ENCODE measurements at regions not wholly inside any gene's neighbourhood (a gene's known extent, or its start where the extent isn't known, plus 50 kb on each side); places are given as distances from the start of the nearest gene placed in this dataset.

DNA sequence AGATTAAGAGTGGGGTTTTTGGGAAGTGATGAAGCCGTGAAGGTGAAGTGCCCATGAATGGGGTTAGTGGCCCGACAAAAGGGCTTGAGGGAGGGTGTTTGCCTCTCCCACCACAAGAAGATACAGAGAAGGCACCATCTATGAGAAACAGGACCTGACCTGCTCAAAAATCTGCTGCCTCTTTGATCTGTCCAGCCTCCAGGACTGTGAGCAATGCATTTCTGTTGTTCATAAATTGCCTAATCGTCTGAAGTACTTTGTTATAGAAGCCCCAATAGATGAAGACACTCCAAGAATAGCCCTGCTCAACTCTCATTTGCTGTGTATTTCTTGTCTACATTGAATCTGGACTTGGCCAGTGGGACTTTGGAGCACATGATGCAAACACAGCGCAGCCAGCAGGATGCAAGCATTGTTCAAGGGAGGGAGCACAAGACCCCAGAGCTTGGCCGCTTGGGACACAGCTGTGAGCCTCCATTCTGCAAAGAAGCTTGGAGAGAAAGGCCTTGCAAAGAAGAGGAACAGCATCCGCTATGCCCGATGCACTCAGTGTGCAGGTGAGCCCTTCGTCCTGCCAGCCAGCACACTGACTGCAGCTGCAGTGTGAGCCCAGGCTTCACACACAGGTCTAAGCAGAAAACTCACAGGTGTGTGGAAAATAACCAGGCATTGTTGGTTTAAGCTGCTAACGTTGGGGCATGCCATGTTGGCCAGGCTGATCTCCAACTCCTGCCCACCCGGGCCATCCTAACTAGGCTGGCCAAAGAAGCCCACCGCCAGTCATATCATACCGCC is 73.2 kb upstream of the KLF6 start:
- H3K4me3 Mint-ChIP-seq (ENCODE audit: low read depth, unreplicated experiment): no peak overlapping the region
- DNase-seq: no peak
- no peaks in the 10 kb centered on the region for H3K9me3 Mint-ChIP-seq (ENCODE audit: low read depth, unreplicated experiment)
- BruUV-seq (replicated peaks): no TSS peak
- intact Hi-C loops (cut with micrococcal nuclease; ENCODE audit: unreplicated experiment): no loop called here
- peaks cover 18% of the 10 kb centered on the region for H3K36me3 Mint-ChIP-seq (ENCODE audit: insufficient read depth, unreplicated experiment)
- H3K4me1 Mint-ChIP-seq (ENCODE audit: low read depth, unreplicated experiment): peaks cover 26% of the 10 kb centered on the region
- no peak overlapping the region for H3K27ac Mint-ChIP-seq (ENCODE audit: unreplicated experiment)
- CTCF ChIA-PET: no interaction called here
- TF ChIP-seq, protein P1, sequence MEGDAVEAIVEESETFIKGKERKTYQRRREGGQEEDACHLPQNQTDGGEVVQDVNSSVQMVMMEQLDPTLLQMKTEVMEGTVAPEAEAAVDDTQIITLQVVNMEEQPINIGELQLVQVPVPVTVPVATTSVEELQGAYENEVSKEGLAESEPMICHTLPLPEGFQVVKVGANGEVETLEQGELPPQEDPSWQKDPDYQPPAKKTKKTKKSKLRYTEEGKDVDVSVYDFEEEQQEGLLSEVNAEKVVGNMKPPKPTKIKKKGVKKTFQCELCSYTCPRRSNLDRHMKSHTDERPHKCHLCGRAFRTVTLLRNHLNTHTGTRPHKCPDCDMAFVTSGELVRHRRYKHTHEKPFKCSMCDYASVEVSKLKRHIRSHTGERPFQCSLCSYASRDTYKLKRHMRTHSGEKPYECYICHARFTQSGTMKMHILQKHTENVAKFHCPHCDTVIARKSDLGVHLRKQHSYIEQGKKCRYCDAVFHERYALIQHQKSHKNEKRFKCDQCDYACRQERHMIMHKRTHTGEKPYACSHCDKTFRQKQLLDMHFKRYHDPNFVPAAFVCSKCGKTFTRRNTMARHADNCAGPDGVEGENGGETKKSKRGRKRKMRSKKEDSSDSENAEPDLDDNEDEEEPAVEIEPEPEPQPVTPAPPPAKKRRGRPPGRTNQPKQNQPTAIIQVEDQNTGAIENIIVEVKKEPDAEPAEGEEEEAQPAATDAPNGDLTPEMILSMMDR (IDR thresholded peaks at IDR 0.05; ENCODE audit: unreplicated experiment): no peak
- H3K27me3 Mint-ChIP-seq (ENCODE audit: unreplicated experiment): no peaks in the 10 kb centered on the region

DNA sequence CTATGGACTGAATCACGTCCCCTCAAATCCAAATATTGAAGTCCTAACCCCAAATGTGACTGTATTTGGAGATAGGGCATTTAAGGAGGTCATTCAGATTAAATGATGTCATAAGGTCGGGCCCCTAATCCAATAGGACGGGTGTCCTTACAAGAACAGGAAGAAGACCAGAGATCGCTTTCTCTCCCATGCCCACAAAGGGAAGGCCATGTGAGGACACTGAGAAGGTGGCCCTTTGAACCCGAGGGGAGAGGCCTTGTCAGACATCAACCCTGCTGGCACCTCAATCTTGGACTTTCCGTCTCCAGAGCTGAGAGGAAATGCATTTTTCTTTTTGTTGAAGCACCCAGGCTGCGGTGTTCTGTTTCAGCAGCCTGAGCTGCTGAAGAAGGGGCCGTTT is 72.3 kb upstream of the KLF6 start:
- H3K27ac Mint-ChIP-seq (ENCODE audit: unreplicated experiment): no peak overlapping the region
- no peaks in the 10 kb centered on the region for H3K9me3 Mint-ChIP-seq (ENCODE audit: low read depth, unreplicated experiment)
- intact Hi-C loops (cut with micrococcal nuclease; ENCODE audit: unreplicated experiment): no loop called here
- H3K4me1 Mint-ChIP-seq (ENCODE audit: low read depth, unreplicated experiment): peaks cover 28% of the 10 kb centered on the region
- peaks cover 26% of the 10 kb centered on the region for H3K36me3 Mint-ChIP-seq (ENCODE audit: insufficient read depth, unreplicated experiment)
- H3K27me3 Mint-ChIP-seq (ENCODE audit: unreplicated experiment): no peaks in the 10 kb centered on the region
- TF ChIP-seq, protein P1 (IDR thresholded peaks at IDR 0.05; ENCODE audit: unreplicated experiment): no peak
- H3K4me3 Mint-ChIP-seq (ENCODE audit: low read depth, unreplicated experiment): no peak overlapping the region
- CTCF ChIA-PET: no interaction called here
- no peak for DNase-seq
- no TSS peak for BruUV-seq (replicated peaks)

DNA sequence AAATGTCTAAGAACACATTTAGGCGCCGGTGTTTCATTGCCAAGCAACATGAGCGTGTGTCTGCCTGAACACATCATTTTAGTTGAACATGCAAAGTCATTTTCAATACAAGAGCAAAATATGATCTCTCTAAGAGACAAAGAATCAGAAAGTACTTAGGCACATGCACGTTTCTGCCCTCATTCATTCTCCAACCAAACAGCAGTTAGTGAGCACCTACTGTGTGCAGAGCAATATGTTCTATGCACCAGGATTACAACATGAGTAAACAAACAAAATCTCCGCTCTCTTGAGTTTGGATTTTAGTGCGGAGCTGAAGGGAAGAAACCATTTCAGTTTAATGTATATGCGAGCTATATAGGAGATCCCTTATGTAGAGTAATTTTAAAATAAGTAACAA is 71.6 kb upstream of the KLF6 start:
- H3K4me1 Mint-ChIP-seq (ENCODE audit: low read depth, unreplicated experiment): peaks cover 28% of the 10 kb centered on the region
- no peak for DNase-seq
- intact Hi-C loops (cut with micrococcal nuclease; ENCODE audit: unreplicated experiment): no loop called here
- H3K36me3 Mint-ChIP-seq (ENCODE audit: insufficient read depth, unreplicated experiment): peaks cover 33% of the 10 kb centered on the region
- TF ChIP-seq, protein P1 (IDR thresholded peaks at IDR 0.05; ENCODE audit: unreplicated experiment): no peak
- H3K4me3 Mint-ChIP-seq (ENCODE audit: low read depth, unreplicated experiment): no peak overlapping the region
- H3K27ac Mint-ChIP-seq (ENCODE audit: unreplicated experiment): no peak overlapping the region
- CTCF ChIA-PET: no interaction called here
- H3K27me3 Mint-ChIP-seq (ENCODE audit: unreplicated experiment): no peaks in the 10 kb centered on the region
- no peaks in the 10 kb centered on the region for H3K9me3 Mint-ChIP-seq (ENCODE audit: low read depth, unreplicated experiment)
- no TSS peak for BruUV-seq (replicated peaks)

DNA sequence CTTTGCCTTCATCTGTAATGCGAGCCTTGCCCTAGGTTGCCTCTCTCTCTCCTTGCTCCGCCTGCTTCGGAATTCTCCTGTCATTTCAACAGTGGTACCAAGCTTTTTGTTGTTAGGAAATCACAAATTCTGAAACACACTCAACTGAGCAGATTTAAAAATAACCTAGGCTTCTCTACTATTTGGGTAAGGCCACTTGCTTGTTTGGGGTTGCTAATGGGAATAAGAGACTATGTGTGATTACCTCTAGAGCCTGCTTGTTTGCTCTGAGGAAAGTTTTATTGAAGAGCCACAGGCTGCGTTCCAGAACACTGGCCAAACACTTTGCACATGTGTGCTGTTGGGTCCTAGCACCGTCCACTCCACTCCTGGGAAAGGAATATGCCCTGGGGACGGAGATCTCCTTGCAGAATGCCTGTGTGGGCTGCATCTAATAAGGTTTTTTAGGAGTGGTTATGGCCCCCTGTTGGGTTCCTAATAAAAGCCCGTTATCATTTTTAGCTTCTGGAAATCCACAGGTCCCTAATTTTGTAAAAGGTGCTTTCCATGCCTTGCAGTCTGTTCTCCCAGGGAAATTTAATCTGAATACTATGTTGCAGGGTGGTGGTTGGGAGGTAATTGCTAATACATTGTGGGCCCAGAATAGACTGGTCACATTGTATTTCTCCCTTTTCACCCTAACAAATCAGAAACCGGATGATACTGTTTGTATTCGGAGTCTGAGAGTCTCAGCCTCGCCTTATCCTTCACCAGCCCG is 68.7 kb upstream of the KLF6 start:
- Mint-ChIP-seq H3K27me3 (ENCODE audit: unreplicated experiment) (no peaks in the 10 kb centered on the region), H3K27ac (ENCODE audit: unreplicated experiment) (peak overlapping the region; percentile 97), H3K4me1 (ENCODE audit: low read depth, unreplicated experiment) (peaks cover 46% of the 10 kb centered on the region), H3K9me3 (ENCODE audit: low read depth, unreplicated experiment) (no peaks in the 10 kb centered on the region), H3K4me3 (ENCODE audit: low read depth, unreplicated experiment) (no peak overlapping the region), H3K36me3 (ENCODE audit: insufficient read depth, unreplicated experiment) (peaks cover 34% of the 10 kb centered on the region)
- BruUV-seq (replicated peaks): no TSS peak
- CTCF ChIA-PET: interaction anchor here (1.3 to 3.5 kb wide), 6 partner anchors 22 to 70 kb away, joined by 3 to 19 read pairs (median 6); no protein-coding TSS in a partner anchor
- no peak for DNase-seq
- intact Hi-C loops (cut with micrococcal nuclease; ENCODE audit: unreplicated experiment): no loop called here
- TF ChIP-seq, protein P1 (IDR thresholded peaks at IDR 0.05; ENCODE audit: unreplicated experiment): no peak

Data from Calu3 (cell line).